CD4-positive, alpha-beta T cell treated with Interleukin-15 for 1 hour (primary cell): ENCODE measurements at regions not wholly inside any gene's neighbourhood (a gene's known extent, or its start where the extent isn't known, plus 50 kb on each side); places are given as distances from the start of the nearest gene placed in this dataset.

ENCODE experiments used
- DNase-seq: peaks from one replicate; pipeline ENCODE4 v3.0.0-alpha.2; 2020

- no peak for DNase-seq
These were observed 333.9 kb upstream of the TLE4 start for GRCh38 chr9:79237861-79238260.

DNA sequence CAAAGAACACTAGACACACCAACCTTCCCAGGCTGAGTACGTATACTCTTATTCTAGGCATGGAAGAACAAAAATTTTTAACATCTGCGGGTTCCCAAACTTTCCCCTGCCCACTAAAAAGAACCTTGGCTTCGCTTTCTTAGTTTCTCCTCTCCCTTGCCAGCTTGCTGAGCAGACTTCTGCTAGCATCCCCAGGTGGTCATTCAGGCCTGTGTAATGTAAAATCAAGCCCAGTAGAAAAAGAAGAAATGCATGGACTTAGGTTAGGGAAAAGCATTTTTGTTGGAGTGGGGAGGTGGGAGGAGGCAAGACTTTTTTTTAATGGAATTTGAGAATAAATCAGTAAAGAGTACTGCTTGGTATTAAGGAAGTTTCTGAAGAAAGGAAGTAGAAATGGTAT, 331.0 kb upstream of the TLE4 start:
- no peak for DNase-seq

DNA sequence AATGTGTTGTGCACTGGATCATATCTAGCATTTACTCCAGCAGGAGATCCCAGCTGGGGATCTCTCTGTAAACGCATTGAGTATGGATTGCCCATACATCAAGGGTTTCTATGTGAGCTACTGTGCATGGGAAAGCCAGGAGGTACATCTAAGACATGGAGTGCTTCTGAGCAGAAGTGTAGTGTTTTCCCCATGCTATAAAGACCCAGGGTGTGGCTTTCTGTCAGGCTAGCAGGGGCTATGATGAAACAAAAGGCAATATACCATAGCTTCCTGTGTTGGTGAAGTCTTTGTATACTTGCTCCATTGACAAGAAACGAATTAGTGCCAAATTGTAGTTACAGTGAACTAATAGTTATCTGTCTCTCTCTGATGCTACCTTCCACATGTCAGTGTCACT, 329.3 kb upstream of the TLE4 start:
- DNase-seq = no peak

DNA sequence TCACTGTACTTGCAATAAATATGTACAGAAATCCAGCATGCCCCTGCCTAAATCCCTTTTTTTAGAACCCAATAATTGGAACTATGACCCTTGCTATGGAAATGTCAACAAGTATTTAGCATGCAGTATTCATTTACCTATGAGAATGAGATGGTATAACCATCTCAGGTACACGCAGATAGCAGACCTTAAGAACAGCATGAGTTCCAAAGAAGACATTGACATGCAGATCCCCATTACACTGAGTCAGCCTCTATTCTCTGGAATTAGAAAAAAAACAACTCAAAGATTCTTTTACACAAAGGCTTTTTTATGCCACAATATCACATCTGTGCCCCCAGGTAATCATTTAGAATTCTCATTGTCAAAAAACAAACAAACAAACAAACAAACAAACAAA, 325.6 kb upstream of the TLE4 start:
- no peak for DNase-seq

- no peak for DNase-seq
These were observed 324.7 kb upstream of the TLE4 start for GRCh38 chr9:79247021-79247420.

- DNase-seq = no peak
These were observed 321.0 kb upstream of the TLE4 start for GRCh38 chr9:79250806-79251205.

- no peak for DNase-seq
These were observed 316.7 kb upstream of the TLE4 start for GRCh38 chr9:79254900-79255650.

GRCh38 chr9:79255651-79256260, 316.0 kb upstream of the TLE4 start:
- no peak for DNase-seq

GRCh38 chr9:79256691-79257213, 315.0 kb upstream of the TLE4 start:
- DNase-seq = no peak

DNA sequence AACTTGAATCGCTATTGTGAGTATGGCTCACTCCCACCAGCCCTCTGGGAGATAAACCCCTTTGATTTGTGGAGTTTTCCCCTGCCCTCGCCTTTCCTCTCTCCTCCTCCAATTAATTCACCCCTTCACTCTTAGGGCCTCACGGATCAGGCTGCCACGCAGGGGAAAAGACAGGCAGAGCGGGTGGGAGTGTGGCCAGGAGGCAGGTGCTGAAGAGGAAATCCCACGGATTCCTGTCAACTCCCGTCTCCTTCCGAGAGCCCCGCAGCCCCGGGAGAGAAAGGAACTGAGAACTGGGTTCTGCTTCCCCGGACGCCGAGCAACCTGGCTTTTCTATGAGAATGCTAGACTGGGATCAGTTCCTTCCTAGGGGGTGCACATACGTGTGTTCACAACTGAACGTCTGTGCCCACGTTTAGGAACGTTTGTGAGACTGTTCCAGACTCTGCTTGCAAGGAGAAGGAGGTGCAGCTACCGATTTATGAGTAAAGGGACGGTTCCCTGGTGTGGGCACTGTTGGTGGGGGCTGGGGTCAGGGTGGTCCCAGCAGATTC, 314.5 kb upstream of the TLE4 start:
- no peak for DNase-seq

DNA sequence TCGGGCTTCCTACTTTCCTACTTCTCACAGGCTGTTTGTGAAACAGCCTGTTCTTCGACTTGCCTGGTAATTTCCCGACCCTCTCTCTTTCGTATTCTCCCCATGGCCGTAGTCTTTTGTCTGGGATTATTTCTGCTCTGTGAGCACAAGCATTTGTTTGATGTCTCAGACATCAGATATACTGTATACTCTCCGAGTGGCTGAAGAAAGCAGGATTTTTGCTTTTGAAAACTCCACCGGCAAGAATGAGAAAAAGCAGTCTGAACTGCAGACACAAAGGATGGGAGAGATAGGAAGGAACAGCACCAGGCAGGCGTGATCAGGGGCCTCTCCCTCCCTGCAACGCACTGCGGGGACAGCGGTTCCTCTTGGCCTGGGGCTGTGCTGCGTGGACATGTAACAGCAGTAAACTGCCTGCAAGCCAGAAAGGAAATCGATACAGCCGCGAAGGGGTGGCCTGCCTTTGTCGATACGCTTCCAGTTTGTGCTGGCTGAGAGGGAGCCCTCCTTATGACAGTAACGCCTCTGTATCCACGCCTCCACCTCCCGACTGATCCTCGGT, 313.9 kb upstream of the TLE4 start:
- no peak for DNase-seq

DNA sequence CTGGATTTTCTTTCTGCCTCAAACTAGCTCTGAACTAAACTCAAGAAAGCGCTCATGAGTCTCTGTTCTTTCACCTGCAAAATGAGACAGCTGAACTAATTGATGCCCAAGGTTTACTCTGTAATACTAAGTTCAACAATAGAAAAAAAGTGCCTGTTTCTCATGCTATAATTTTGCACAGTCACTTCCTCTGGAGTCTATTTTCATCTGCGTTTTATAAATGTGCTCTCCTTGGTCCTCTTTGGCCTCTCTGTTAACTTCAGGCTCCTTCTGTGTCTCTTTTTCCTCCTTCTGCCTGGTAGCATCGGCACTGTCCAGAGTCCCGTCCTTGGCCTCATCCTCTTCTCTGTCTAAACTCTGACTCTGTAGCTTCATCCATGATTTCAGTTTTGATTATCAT, 311.9 kb upstream of the TLE4 start:
- DNase-seq = no peak

- DNase-seq = no peak
These were observed 308.1 kb upstream of the TLE4 start for GRCh38 chr9:79263628-79264027.

DNA sequence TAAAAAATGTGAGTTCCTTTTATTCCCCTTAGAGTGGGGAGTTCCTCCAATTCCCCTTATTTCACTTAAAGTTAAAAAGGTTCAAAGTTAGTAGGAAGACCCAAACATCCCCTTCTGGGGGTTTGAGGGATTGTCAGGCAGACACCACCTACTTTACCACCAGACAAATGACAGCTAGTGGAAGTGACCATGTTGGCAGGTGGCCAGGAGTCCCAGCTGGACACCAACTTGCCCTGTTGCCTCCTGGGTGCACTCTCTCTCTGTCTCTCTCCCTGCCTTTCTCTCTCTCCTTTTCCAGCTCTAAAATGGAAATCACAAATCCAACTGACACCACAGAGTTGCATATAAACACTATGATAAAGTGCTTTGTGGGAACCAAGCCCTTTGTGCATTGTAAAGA, 307.7 kb upstream of the TLE4 start:
- DNase-seq = no peak

GRCh38 chr9:79264511-79265355, 307.0 kb upstream of the TLE4 start:
- no peak for DNase-seq

- DNase-seq = no peak
These were observed 304.8 kb upstream of the TLE4 start for GRCh38 chr9:79266986-79267385.

DNA sequence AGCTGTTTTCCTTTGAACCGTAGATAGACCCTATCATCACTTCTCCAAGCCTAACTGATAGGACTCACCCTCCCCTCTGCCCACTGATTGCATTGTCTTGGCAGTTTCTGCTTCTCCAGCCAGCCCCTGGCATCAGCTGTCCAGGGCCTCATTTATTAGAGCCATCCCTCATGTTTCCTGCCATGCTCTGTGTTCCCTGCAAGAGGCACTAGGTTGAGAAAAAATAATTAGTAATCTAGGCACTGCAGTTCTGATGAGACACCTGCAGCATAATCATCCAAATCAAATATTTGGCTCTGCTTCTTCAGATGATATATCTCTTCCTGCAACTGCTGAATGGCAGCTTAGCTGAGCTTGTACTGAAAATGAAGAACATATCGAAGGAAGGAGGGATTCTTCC, 303.0 kb upstream of the TLE4 start:
- DNase-seq = no peak

DNA sequence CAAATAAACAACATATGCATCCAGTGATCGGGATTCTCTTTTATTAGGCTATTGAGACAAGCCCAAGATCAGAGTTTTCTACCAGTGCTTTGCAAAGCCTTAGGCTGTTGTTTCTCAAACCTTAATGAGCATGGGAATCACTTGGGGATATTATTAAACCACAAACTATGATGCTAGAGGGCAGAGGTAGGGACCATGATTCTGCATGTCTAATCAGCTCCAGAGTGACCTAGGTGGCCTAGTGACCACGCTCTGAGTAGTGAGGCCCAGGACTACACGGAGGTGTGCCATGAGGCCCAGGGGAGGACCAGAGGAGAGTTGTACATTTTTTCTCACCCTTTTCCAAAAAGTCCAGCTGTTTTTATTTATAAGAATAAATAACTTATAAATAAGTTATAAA, 298.5 kb upstream of the TLE4 start:
- DNase-seq = no peak

GRCh38 chr9:79279356-79279755, 292.4 kb upstream of the TLE4 start:
- no peak for DNase-seq

GRCh38 chr9:79280691-79281090, 291.1 kb upstream of the TLE4 start:
- no peak for DNase-seq

GRCh38 chr9:79284081-79284480, 287.7 kb upstream of the TLE4 start:
- DNase-seq = no peak

GRCh38 chr9:79286992-79287707, 284.6 kb upstream of the TLE4 start:
- no peak for DNase-seq
